NCI-H524 (cell line): ENCODE measurements at regions not wholly inside any gene's neighbourhood (a gene's known extent, or its start where the extent isn't known, plus 50 kb on each side); places are given as distances from the start of the nearest gene placed in this dataset.
"Not testable (repeated sequence)": the region's sequence is repeated elsewhere in the genome, so short reads cannot be mapped to it uniquely, and the experiment has no call there.

ENCODE experiments used
- DNase-seq, 2 experiments: peaks; one replicate each; lab custom pipeline; 2025; lab: John Stamatoyannopoulos, UW

- DNase-seq: no peak
Observed at GRCh38 chr18:59038295-59039039, 101.2 kb upstream of the SEC11C start.

GRCh38 chr18:59039040-59039320 lies 100.7 kb upstream of the SEC11C start:
- not testable (repeated sequence) for DNase-seq

- DNase-seq: no peak
Observed at GRCh38 chr18:59039449-59039848, 100.2 kb upstream of the SEC11C start.

- no peak for DNase-seq
Observed at GRCh38 chr18:59040770-59041148, 98.9 kb upstream of the SEC11C start.

GRCh38 chr18:59041296-59041695 lies 98.4 kb upstream of the SEC11C start:
- no peak for DNase-seq

GRCh38 chr18:59041819-59042815 lies 97.6 kb upstream of the SEC11C start:
- DNase-seq: no peak

- DNase-seq: no peak
Observed at GRCh38 chr18:59044855-59045254, 94.8 kb upstream of the SEC11C start.

GRCh38 chr18:59047321-59048047 lies 92.2 kb upstream of the SEC11C start:
- peak; percentile 43 to 64 for DNase-seq

- no peak for DNase-seq
Observed at GRCh38 chr18:59048048-59048363, 91.7 kb upstream of the SEC11C start.

GRCh38 chr18:59048378-59048777 lies 91.3 kb upstream of the SEC11C start:
- DNase-seq: peak in 1 of 2 experiments; percentile 15

GRCh38 chr18:59049721-59050660 lies 89.7 kb upstream of the SEC11C start:
- DNase-seq: peak; percentile 98 to 99

- peak in 1 of 2 experiments; percentile 20 for DNase-seq
Observed at GRCh38 chr18:59050661-59051057, 89.0 kb upstream of the SEC11C start.

GRCh38 chr18:59051470-59052165 lies 88.1 kb upstream of the SEC11C start:
- DNase-seq: no peak

GRCh38 chr18:59052965-59053820 lies 86.5 kb upstream of the SEC11C start:
- DNase-seq: no peak

GRCh38 chr18:59054496-59055287 lies 85.0 kb upstream of the SEC11C start:
- DNase-seq: no peak

- peak in 1 of 2 experiments; percentile 31 for DNase-seq
Observed at GRCh38 chr18:59055345-59056032, 84.2 kb upstream of the SEC11C start.

GRCh38 chr18:59056706-59057492 lies 82.8 kb upstream of the SEC11C start:
- DNase-seq: peak; percentile 46 to 80

- no peak for DNase-seq
Observed at GRCh38 chr18:59057493-59057795, 82.2 kb upstream of the SEC11C start.
